ENCODE measurements at regions not wholly inside any gene's neighbourhood (a gene's known extent, or its start where the extent isn't known, plus 50 kb on each side); places are given as distances from the start of the nearest gene placed in this dataset.

GRCh38 chr6:129921169-129921817 lies 60.2 kb upstream of the TMEM244 start:
- in situ Hi-C loops (cut with MboI; ENCODE audit: low pct_unique_long_range_greater_than_20kb, low sequenced_read_pairs): no loop called here
- DNase-seq: no peak

- DNase-seq: no peak
- in situ Hi-C loops (cut with MboI; ENCODE audit: low pct_unique_long_range_greater_than_20kb, low sequenced_read_pairs): no loop called here
Measured at GRCh38 chr6:129920103-129920798, 59.1 kb upstream of the TMEM244 start.

- in situ Hi-C loops (cut with MboI; ENCODE audit: low pct_unique_long_range_greater_than_20kb, low sequenced_read_pairs): no loop called here
- peak; percentile 11 for DNase-seq
Measured at GRCh38 chr6:129911732-129912131, 50.6 kb upstream of the TMEM244 start.
